SH-SY5Y (cell line): ENCODE measurements at regions not wholly inside any gene's neighbourhood (a gene's known extent, or its start where the extent isn't known, plus 50 kb on each side); places are given as distances from the start of the nearest gene placed in this dataset.

Source experiments
- GATA2 ChIP-seq: IDR thresholded peaks from 2 replicates; pipeline ENCODE4 v1.6.1; 2011; ENCODE audit warnings: mild to moderate bottlenecking, low read depth, low read length
- GATA3 ChIP-seq: IDR thresholded peaks from 2 replicates; pipeline ENCODE4 v1.6.1; 2011; ENCODE audit warnings: low read depth, mild to moderate bottlenecking, low read length, moderate library complexity

DNA sequence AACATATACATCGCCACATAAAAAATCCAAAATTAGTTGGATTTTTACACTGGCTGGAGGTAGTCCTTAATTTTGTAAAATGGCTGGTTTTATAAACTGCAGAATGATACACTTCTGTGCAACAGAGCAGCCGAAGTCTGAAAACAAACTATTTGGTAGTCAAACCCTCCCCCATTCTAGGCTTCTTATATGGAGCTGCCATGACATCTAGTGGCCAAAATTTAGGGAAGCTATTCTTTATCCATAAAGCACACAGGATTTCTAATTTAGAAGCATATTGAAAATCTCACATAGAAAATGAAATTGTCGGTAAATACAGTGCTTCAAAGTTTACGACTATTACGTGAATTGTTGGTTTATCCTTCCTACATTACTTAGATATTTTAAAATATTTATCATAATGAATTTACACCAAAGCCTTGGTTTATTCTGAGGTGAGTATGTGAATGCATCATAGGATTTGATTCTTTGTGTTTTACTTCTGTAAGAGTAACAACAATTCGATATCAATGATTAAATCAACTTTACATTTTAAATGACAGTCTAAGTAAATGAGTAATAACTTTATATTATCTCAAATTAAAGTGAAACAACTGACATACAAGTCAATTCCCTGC, 113.4 kb upstream of the FAM241A start:
- TF ChIP-seq GATA2 (no peak), GATA3 (no peak)
